GM23338 (cell line): ENCODE measurements at regions not wholly inside any gene's neighbourhood (a gene's known extent, or its start where the extent isn't known, plus 50 kb on each side); places are given as distances from the start of the nearest gene placed in this dataset.

Experiments used
- ATAC-seq: fragments of 200-7000 bp; cut with Tn5 transposase; 3 replicates; pipeline ENCODE4 v1.9.1; 2020
- DNase-seq: peaks from one replicate; pipeline ENCODE4 v3.0.0-alpha.2; 2015; ENCODE audit warnings: low spot score
- H2AFZ ChIP-seq: fragments of 200-600 bp; sonication (generic); 2 replicates; pipeline ENCODE4 v1.8.0; 2016; ENCODE audit warnings: antibody characterized with exemption, mild to moderate bottlenecking, moderate library complexity
- H3F3A ChIP-seq: fragments of 200-600 bp; sonication (generic); replicated peaks from 2 replicates; pipeline ENCODE4 v1.8.0; 2017; ENCODE audit warnings: antibody characterized with exemption, mixed run types, low read depth
- H3K27ac ChIP-seq: fragments of 200-600 bp; sonication (generic); 2 replicates; pipeline ENCODE4 v1.6.1; 2016; ENCODE audit warnings: low read depth
- H3K27me3 ChIP-seq: fragments of 200-600 bp; sonication (generic); 2 replicates; pipeline ENCODE4 v1.8.0; 2016; ENCODE audit warnings: mild to moderate bottlenecking, mixed run types, moderate library complexity; ENCODE audit not compliant: insufficient read depth
- H3K36me3 ChIP-seq: fragments of 200-600 bp; sonication (generic); 2 replicates; pipeline ENCODE4 v1.8.0; 2016; ENCODE audit warnings: mild to moderate bottlenecking; ENCODE audit not compliant: insufficient read depth
- H3K4me1 ChIP-seq: fragments of 200-600 bp; sonication (generic); 2 replicates; pipeline ENCODE4 v1.8.0; 2016; ENCODE audit warnings: mild to moderate bottlenecking, moderate library complexity; ENCODE audit not compliant: insufficient read depth
- H3K4me2 ChIP-seq: fragments of 200-600 bp; sonication (generic); 2 replicates; pipeline ENCODE4 v1.7.1; 2017; ENCODE audit warnings: mixed run types
- H3K4me3 ChIP-seq: fragments of 200-600 bp; sonication (generic); 2 replicates; pipeline ENCODE4 v1.6.1; 2016; ENCODE audit warnings: mixed run types
- H3K79me2 ChIP-seq: fragments of 200-600 bp; sonication (generic); replicated peaks from 2 replicates; pipeline ENCODE4 v1.8.0; 2017; ENCODE audit warnings: mild to moderate bottlenecking; ENCODE audit not compliant: insufficient read depth
- H3K9me2 ChIP-seq: fragments of 200-600 bp; sonication (generic); 2 replicates; pipeline ENCODE4 v1.8.0; 2017; ENCODE audit not compliant: insufficient read depth
- H4K20me1 ChIP-seq: fragments of 200-600 bp; sonication (generic); replicated peaks from 2 replicates; pipeline ENCODE4 v1.8.0; 2017; ENCODE audit warnings: mild to moderate bottlenecking; ENCODE audit not compliant: insufficient read depth
- H3K27ac Mint-ChIP-seq: 2 replicates; pipeline ENCODE4 v1.8.0; 2020; ENCODE audit warnings: inconsistent platforms, mild to moderate bottlenecking, moderate library complexity, mixed read lengths
- H3K27me3 Mint-ChIP-seq: 3 replicates; pipeline ENCODE4 v1.8.0; 2022; ENCODE audit warnings: low read depth, mild to moderate bottlenecking, moderate library complexity, mixed read lengths, inconsistent platforms; ENCODE audit not compliant: insufficient read depth, poor library complexity
- H3K36me3 Mint-ChIP-seq: 3 replicates; pipeline ENCODE4 v1.8.0; 2021; ENCODE audit warnings: low read depth, mild to moderate bottlenecking, inconsistent platforms, moderate library complexity, mixed read lengths
- H3K4me1 Mint-ChIP-seq: 3 replicates; pipeline ENCODE4 v1.8.0; 2020; ENCODE audit warnings: mild to moderate bottlenecking, inconsistent platforms, mixed read lengths
- H3K4me3 Mint-ChIP-seq: 3 replicates; pipeline ENCODE4 v1.8.0; 2021; ENCODE audit warnings: moderate library complexity, mild to moderate bottlenecking, inconsistent platforms, mixed read lengths
- H3K9me3 Mint-ChIP-seq: 3 replicates; pipeline ENCODE4 v1.8.0; 2020; ENCODE audit warnings: moderate library complexity, mild to moderate bottlenecking, inconsistent platforms, mixed read lengths
- CREB1 ChIP-seq: fragments of 250-450 bp; sonication (Bioruptor Pico); IDR thresholded peaks from 2 replicates; pipeline ENCODE4 v1.5.0; 2020; ENCODE audit warnings: low read depth, mild to moderate bottlenecking, moderate library complexity
- EZH2 ChIP-seq: fragments of 200-600 bp; sonication (generic); IDR thresholded peaks from one replicate; pipeline ENCODE4 v1.8.0; 2017; ENCODE audit warnings: antibody characterized with exemption, mild to moderate bottlenecking, low read depth; ENCODE audit not compliant: unreplicated experiment
- EZH2phosphoT487 ChIP-seq: fragments of 200-600 bp; sonication (generic); IDR thresholded peaks from one replicate; pipeline ENCODE4 v1.8.1; 2018; ENCODE audit warnings: antibody characterized with exemption; ENCODE audit not compliant: unreplicated experiment
- JUNB ChIP-seq: IDR thresholded peaks from one replicate; pipeline ENCODE4 v1.6.1; 2016; ENCODE audit warnings: antibody characterized with exemption; ENCODE audit not compliant: unreplicated experiment
- POLR2AphosphoS5 ChIP-seq: IDR thresholded peaks from 2 replicates; pipeline ENCODE4 v1.6.1; 2016; ENCODE audit warnings: antibody characterized with exemption, low read depth
- ZNF114 ChIP-seq: fragments of 250-450 bp; sonication (Bioruptor Pico); IDR thresholded peaks from 2 replicates; pipeline ENCODE4 v1.5.0; 2020; ENCODE audit warnings: mild to moderate bottlenecking, moderate library complexity
- ZNF331 ChIP-seq: fragments of 250-450 bp; sonication (Bioruptor Pico); IDR thresholded peaks from 2 replicates; pipeline ENCODE4 v1.5.0; 2020; ENCODE audit warnings: low read depth, mild to moderate bottlenecking, moderate library complexity
- TF ChIP-seq, protein P1 (sequence below): fragments of 250-450 bp; sonication (Bioruptor Pico); IDR thresholded peaks from 2 replicates; pipeline ENCODE4 v1.5.0; 2020; ENCODE audit warnings: mild to moderate bottlenecking, moderate library complexity
- TF ChIP-seq, protein P2 (sequence below): IDR thresholded peaks from 2 replicates; pipeline ENCODE4 v1.6.1; 2016; ENCODE audit warnings: antibody characterized with exemption
- TF ChIP-seq, protein P3 (sequence below), 2 experiments: fragments of 200-600 bp in 1 of 2; sonication (generic) in 1 of 2; conservative IDR thresholded peaks; 2 replicates each; pipeline versions ENCODE4 v1.5.1 to v1.6.1; 2016 to 2017; ENCODE audit warnings: antibody characterized with exemption in 2 of 2, low read depth in 2 of 2, mild to moderate bottlenecking in 2 of 2, moderate library complexity in 1 of 2

DNA sequence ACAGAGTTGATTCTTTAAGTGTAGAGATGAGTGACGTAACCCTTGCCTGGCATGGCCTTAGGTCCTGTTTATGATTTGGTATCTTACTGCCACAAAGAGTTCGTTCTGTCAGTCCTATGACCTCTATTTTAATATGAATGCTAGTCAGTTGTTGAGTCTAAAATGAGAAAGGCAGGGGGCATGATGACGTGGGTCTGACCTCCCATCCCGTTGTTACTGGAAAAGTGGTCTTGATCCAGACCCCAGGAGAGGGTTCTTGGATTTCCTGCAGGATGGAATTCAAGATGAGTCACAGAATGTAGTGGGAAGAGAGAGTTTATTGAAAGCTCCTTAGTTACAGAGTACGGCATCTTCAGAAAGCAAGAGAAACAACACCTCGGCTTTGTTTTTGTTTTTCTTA is 317.0 kb upstream of the COBL start:
- Histone ChIP-seq H3K27ac (no peak overlapping the region), H3K9me2 (peaks cover 25% of the 10 kb centered on the region), H3K79me2 (no peaks in the 10 kb centered on the region), H3K4me1 (no peaks in the 10 kb centered on the region), H3K4me2 (no peak overlapping the region), H4K20me1 (no peaks in the 10 kb centered on the region), H3K27me3 (no peaks in the 10 kb centered on the region), H3K36me3 (no peaks in the 10 kb centered on the region), H3K4me3 (no peak overlapping the region), H3F3A (no peaks in the 10 kb centered on the region), H2AFZ (no peak overlapping the region; the same call in 1 of the 2 replicates)
- H3K4me3 Mint-ChIP-seq: no peak overlapping the region
- H3K27ac Mint-ChIP-seq: no peak overlapping the region; the same call in 1 of the 2 replicates
- DNase-seq (no peak), ATAC-seq (no peak)
- H3K9me3 Mint-ChIP-seq: no peaks in the 10 kb centered on the region; the same call in 1 of the 3 replicates
- no peaks in the 10 kb centered on the region; the same call in 2 of the 3 replicates for H3K36me3 Mint-ChIP-seq
- no peak for TF ChIP-seq EZH2
- no peak for TF ChIP-seq EZH2phosphoT487
- no peak for TF ChIP-seq POLR2AphosphoS5
- no peak for TF ChIP-seq ZNF114 (CRISPR knock-in tag)
- no peak for TF ChIP-seq ZNF331 (CRISPR knock-in tag)
- TF ChIP-seq, protein P1, sequence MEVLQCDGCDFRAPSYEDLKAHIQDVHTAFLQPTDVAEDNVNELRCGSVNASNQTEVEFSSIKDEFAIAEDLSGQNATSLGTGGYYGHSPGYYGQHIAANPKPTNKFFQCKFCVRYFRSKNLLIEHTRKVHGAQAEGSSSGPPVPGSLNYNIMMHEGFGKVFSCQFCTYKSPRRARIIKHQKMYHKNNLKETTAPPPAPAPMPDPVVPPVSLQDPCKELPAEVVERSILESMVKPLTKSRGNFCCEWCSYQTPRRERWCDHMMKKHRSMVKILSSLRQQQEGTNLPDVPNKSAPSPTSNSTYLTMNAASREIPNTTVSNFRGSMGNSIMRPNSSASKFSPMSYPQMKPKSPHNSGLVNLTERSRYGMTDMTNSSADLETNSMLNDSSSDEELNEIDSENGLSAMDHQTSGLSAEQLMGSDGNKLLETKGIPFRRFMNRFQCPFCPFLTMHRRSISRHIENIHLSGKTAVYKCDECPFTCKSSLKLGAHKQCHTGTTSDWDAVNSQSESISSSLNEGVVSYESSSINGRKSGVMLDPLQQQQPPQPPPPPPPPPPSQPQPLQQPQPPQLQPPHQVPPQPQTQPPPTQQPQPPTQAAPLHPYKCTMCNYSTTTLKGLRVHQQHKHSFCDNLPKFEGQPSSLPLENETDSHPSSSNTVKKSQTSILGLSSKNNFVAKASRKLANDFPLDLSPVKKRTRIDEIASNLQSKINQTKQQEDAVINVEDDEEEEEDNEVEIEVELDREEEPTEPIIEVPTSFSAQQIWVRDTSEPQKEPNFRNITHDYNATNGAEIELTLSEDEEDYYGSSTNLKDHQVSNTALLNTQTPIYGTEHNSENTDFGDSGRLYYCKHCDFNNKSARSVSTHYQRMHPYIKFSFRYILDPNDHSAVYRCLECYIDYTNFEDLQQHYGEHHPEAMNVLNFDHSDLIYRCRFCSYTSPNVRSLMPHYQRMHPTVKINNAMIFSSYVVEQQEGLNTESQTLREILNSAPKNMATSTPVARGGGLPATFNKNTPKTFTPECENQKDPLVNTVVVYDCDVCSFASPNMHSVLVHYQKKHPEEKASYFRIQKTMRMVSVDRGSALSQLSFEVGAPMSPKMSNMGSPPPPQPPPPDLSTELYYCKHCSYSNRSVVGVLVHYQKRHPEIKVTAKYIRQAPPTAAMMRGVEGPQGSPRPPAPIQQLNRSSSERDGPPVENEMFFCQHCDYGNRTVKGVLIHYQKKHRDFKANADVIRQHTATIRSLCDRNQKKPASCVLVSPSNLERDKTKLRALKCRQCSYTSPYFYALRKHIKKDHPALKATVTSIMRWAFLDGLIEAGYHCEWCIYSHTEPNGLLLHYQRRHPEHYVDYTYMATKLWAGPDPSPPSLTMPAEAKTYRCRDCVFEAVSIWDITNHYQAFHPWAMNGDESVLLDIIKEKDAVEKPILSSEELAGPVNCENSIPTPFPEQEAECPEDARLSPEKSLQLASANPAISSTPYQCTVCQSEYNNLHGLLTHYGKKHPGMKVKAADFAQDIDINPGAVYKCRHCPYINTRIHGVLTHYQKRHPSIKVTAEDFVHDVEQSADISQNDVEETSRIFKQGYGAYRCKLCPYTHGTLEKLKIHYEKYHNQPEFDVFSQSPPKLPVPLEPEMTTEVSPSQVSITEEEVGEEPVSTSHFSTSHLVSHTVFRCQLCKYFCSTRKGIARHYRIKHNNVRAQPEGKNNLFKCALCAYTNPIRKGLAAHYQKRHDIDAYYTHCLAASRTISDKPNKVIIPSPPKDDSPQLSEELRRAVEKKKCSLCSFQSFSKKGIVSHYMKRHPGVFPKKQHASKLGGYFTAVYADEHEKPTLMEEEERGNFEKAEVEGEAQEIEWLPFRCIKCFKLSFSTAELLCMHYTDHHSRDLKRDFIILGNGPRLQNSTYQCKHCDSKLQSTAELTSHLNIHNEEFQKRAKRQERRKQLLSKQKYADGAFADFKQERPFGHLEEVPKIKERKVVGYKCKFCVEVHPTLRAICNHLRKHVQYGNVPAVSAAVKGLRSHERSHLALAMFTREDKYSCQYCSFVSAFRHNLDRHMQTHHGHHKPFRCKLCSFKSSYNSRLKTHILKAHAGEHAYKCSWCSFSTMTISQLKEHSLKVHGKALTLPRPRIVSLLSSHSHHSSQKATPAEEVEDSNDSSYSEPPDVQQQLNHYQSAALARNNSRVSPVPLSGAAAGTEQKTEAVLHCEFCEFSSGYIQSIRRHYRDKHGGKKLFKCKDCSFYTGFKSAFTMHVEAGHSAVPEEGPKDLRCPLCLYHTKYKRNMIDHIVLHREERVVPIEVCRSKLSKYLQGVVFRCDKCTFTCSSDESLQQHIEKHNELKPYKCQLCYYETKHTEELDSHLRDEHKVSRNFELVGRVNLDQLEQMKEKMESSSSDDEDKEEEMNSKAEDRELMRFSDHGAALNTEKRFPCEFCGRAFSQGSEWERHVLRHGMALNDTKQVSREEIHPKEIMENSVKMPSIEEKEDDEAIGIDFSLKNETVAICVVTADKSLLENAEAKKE (CRISPR knock-in tag): no peak
- TF ChIP-seq, protein P2, sequence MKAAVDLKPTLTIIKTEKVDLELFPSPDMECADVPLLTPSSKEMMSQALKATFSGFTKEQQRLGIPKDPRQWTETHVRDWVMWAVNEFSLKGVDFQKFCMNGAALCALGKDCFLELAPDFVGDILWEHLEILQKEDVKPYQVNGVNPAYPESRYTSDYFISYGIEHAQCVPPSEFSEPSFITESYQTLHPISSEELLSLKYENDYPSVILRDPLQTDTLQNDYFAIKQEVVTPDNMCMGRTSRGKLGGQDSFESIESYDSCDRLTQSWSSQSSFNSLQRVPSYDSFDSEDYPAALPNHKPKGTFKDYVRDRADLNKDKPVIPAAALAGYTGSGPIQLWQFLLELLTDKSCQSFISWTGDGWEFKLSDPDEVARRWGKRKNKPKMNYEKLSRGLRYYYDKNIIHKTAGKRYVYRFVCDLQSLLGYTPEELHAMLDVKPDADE: no peak
- TF ChIP-seq, protein P3, sequence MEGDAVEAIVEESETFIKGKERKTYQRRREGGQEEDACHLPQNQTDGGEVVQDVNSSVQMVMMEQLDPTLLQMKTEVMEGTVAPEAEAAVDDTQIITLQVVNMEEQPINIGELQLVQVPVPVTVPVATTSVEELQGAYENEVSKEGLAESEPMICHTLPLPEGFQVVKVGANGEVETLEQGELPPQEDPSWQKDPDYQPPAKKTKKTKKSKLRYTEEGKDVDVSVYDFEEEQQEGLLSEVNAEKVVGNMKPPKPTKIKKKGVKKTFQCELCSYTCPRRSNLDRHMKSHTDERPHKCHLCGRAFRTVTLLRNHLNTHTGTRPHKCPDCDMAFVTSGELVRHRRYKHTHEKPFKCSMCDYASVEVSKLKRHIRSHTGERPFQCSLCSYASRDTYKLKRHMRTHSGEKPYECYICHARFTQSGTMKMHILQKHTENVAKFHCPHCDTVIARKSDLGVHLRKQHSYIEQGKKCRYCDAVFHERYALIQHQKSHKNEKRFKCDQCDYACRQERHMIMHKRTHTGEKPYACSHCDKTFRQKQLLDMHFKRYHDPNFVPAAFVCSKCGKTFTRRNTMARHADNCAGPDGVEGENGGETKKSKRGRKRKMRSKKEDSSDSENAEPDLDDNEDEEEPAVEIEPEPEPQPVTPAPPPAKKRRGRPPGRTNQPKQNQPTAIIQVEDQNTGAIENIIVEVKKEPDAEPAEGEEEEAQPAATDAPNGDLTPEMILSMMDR (conservative IDR thresholded peaks at IDR 0.05; ENCODE audit: low read depth in 2 of 2): no peak
- TF ChIP-seq JUNB: no peak
- no peak for TF ChIP-seq CREB1 (CRISPR knock-in tag)
- H3K27me3 Mint-ChIP-seq: peaks cover 6% of the 10 kb centered on the region
- H3K4me1 Mint-ChIP-seq: peaks cover 11% of the 10 kb centered on the region; the same call in 2 of the 3 replicates
